ENCODE measurements at regions not wholly inside any gene's neighbourhood (a gene's known extent, or its start where the extent isn't known, plus 50 kb on each side); places are given as distances from the start of the nearest gene placed in this dataset.

GRCh38 chr3:10555263-10555662, 49.9 kb upstream of the ATP2B2 start:
- Mint-ChIP-seq H3K27me3 (ENCODE audit: unreplicated experiment) (peaks cover 7% of the 10 kb centered on the region), H3K4me1 (ENCODE audit: unreplicated experiment) (peaks cover 18% of the 10 kb centered on the region), H3K9me3 (ENCODE audit: unreplicated experiment) (no peaks in the 10 kb centered on the region), H3K4me3 (ENCODE audit: unreplicated experiment) (no peak overlapping the region), H3K36me3 (ENCODE audit: unreplicated experiment) (no peaks in the 10 kb centered on the region), H3K27ac (ENCODE audit: unreplicated experiment) (no peak overlapping the region)
- DNase-seq (ENCODE audit: extremely low spot score, unreplicated experiment) = peak; percentile 49
- TF ChIP-seq CTCF (IDR thresholded peaks at IDR 0.05) = no peak

GRCh38 chr3:10556312-10556711, 50.9 kb upstream of the ATP2B2 start:
- Mint-ChIP-seq H3K9me3 (ENCODE audit: unreplicated experiment) (no peaks in the 10 kb centered on the region), H3K27me3 (ENCODE audit: unreplicated experiment) (peaks cover 13% of the 10 kb centered on the region), H3K4me1 (ENCODE audit: unreplicated experiment) (peaks cover 18% of the 10 kb centered on the region), H3K4me3 (ENCODE audit: unreplicated experiment) (no peak overlapping the region), H3K27ac (ENCODE audit: unreplicated experiment) (no peak overlapping the region), H3K36me3 (ENCODE audit: unreplicated experiment) (no peaks in the 10 kb centered on the region)
- DNase-seq (ENCODE audit: extremely low spot score, unreplicated experiment) = peak; percentile 63
- TF ChIP-seq CTCF (IDR thresholded peaks at IDR 0.05) = no peak

GRCh38 chr3:10557250-10557649, 51.9 kb upstream of the ATP2B2 start:
- Mint-ChIP-seq H3K4me3 (ENCODE audit: unreplicated experiment) (no peak overlapping the region), H3K27me3 (ENCODE audit: unreplicated experiment) (peaks cover 20% of the 10 kb centered on the region), H3K4me1 (ENCODE audit: unreplicated experiment) (peaks cover 12% of the 10 kb centered on the region), H3K36me3 (ENCODE audit: unreplicated experiment) (no peaks in the 10 kb centered on the region), H3K9me3 (ENCODE audit: unreplicated experiment) (no peaks in the 10 kb centered on the region), H3K27ac (ENCODE audit: unreplicated experiment) (no peak overlapping the region)
- DNase-seq (ENCODE audit: extremely low spot score, unreplicated experiment) = no peak
- TF ChIP-seq CTCF (IDR thresholded peaks at IDR 0.05) = no peak

- DNase-seq (ENCODE audit: extremely low spot score, unreplicated experiment) = peak; percentile 56
- no peak for TF ChIP-seq CTCF (IDR thresholded peaks at IDR 0.05)
- Mint-ChIP-seq H3K4me1 (ENCODE audit: unreplicated experiment) (peaks cover 9% of the 10 kb centered on the region), H3K27ac (ENCODE audit: unreplicated experiment) (no peak overlapping the region), H3K4me3 (ENCODE audit: unreplicated experiment) (no peak overlapping the region), H3K36me3 (ENCODE audit: unreplicated experiment) (no peaks in the 10 kb centered on the region), H3K27me3 (ENCODE audit: unreplicated experiment) (peaks cover 22% of the 10 kb centered on the region), H3K9me3 (ENCODE audit: unreplicated experiment) (no peaks in the 10 kb centered on the region)
These were observed 52.5 kb upstream of the ATP2B2 start for GRCh38 chr3:10557781-10558373.

GRCh38 chr3:10558736-10559135, 53.4 kb upstream of the ATP2B2 start:
- no peak for DNase-seq (ENCODE audit: extremely low spot score, unreplicated experiment)
- no peak for TF ChIP-seq CTCF (IDR thresholded peaks at IDR 0.05)
- Mint-ChIP-seq H3K9me3 (ENCODE audit: unreplicated experiment) (no peaks in the 10 kb centered on the region), H3K27me3 (ENCODE audit: unreplicated experiment) (peaks cover 22% of the 10 kb centered on the region), H3K36me3 (ENCODE audit: unreplicated experiment) (no peaks in the 10 kb centered on the region), H3K27ac (ENCODE audit: unreplicated experiment) (no peak overlapping the region), H3K4me1 (ENCODE audit: unreplicated experiment) (peaks cover 5% of the 10 kb centered on the region), H3K4me3 (ENCODE audit: unreplicated experiment) (no peak overlapping the region)

Measured in osteocyte (in vitro differentiated cells).